T-helper 1 cell treated with Interleukin-12 subunit alpha and Interleukin-12 subunit beta and Interleukin-4 antibody, amounts not matched to agents 30 μg/mL and 1 μg/mL, for 36 hours (primary cell): ENCODE measurements at regions not wholly inside any gene's neighbourhood (a gene's known extent, or its start where the extent isn't known, plus 50 kb on each side); places are given as distances from the start of the nearest gene placed in this dataset.

Source experiments
- H3K27ac Mint-ChIP-seq: one replicate; pipeline ENCODE4 v1.8.0; 2021; ENCODE audit warnings: mild to moderate bottlenecking, mixed read lengths
- H3K27me3 Mint-ChIP-seq: one replicate; pipeline ENCODE4 v1.8.0; 2021; ENCODE audit warnings: low read depth, mixed read lengths
- H3K36me3 Mint-ChIP-seq: one replicate; pipeline ENCODE4 v1.8.0; 2021; ENCODE audit warnings: low read depth, mixed read lengths
- H3K4me1 Mint-ChIP-seq: one replicate; pipeline ENCODE4 v1.8.0; 2021; ENCODE audit warnings: low read depth, mixed read lengths
- H3K4me3 Mint-ChIP-seq: one replicate; pipeline ENCODE4 v1.8.0; 2021; ENCODE audit warnings: mild to moderate bottlenecking, moderate library complexity, mixed read lengths
- H3K9me3 Mint-ChIP-seq: one replicate; pipeline ENCODE4 v1.8.0; 2021; ENCODE audit warnings: mixed read lengths

GRCh38 chr9:81396528-81396927, 292.8 kb downstream of the TLE1 start:
- Mint-ChIP-seq H3K4me1 (no peaks in the 10 kb centered on the region), H3K27ac (no peak overlapping the region)

GRCh38 chr9:81395676-81396054, 293.7 kb downstream of the TLE1 start:
- H3K36me3 Mint-ChIP-seq = no peaks in the 10 kb centered on the region
- no peak overlapping the region for H3K27ac Mint-ChIP-seq
- H3K4me1 Mint-ChIP-seq = no peaks in the 10 kb centered on the region
- no peak overlapping the region for H3K4me3 Mint-ChIP-seq
- no peaks in the 10 kb centered on the region for H3K9me3 Mint-ChIP-seq
- no peaks in the 10 kb centered on the region for H3K27me3 Mint-ChIP-seq

More at GRCh38 chr9:81396528-81396927, 292.8 kb downstream of the TLE1 start:
- Mint-ChIP-seq H3K4me3 (no peak overlapping the region), H3K27me3 (no peaks in the 10 kb centered on the region), H3K9me3 (no peaks in the 10 kb centered on the region), H3K36me3 (no peaks in the 10 kb centered on the region)

- Mint-ChIP-seq H3K4me1 (no peaks in the 10 kb centered on the region), H3K4me3 (no peak overlapping the region), H3K9me3 (no peaks in the 10 kb centered on the region), H3K36me3 (no peaks in the 10 kb centered on the region), H3K27ac (no peak overlapping the region), H3K27me3 (no peaks in the 10 kb centered on the region)
Observed at GRCh38 chr9:81394881-81395675, 294.3 kb downstream of the TLE1 start.

- H3K27me3 Mint-ChIP-seq = no peaks in the 10 kb centered on the region
- H3K27ac Mint-ChIP-seq = no peak overlapping the region
- no peak overlapping the region for H3K4me3 Mint-ChIP-seq
- no peaks in the 10 kb centered on the region for H3K36me3 Mint-ChIP-seq
- no peaks in the 10 kb centered on the region for H3K4me1 Mint-ChIP-seq
- H3K9me3 Mint-ChIP-seq = no peaks in the 10 kb centered on the region
Observed at GRCh38 chr9:81393985-81394811, 295.1 kb downstream of the TLE1 start.

- no peaks in the 10 kb centered on the region for H3K36me3 Mint-ChIP-seq
Observed at GRCh38 chr9:81391457-81391825, 297.9 kb downstream of the TLE1 start.

GRCh38 chr9:81390792-81391456, 298.4 kb downstream of the TLE1 start:
- no peaks in the 10 kb centered on the region for H3K36me3 Mint-ChIP-seq
- no peak overlapping the region for H3K27ac Mint-ChIP-seq
- no peak overlapping the region for H3K4me3 Mint-ChIP-seq
- H3K9me3 Mint-ChIP-seq = no peaks in the 10 kb centered on the region
- H3K27me3 Mint-ChIP-seq = no peaks in the 10 kb centered on the region
- no peaks in the 10 kb centered on the region for H3K4me1 Mint-ChIP-seq

More at GRCh38 chr9:81391457-81391825, 297.9 kb downstream of the TLE1 start:
- Mint-ChIP-seq H3K9me3 (no peaks in the 10 kb centered on the region), H3K27ac (no peak overlapping the region), H3K4me1 (no peaks in the 10 kb centered on the region), H3K27me3 (no peaks in the 10 kb centered on the region), H3K4me3 (no peak overlapping the region)

- H3K9me3 Mint-ChIP-seq = no peaks in the 10 kb centered on the region
- H3K4me3 Mint-ChIP-seq = no peak overlapping the region
- H3K4me1 Mint-ChIP-seq = no peaks in the 10 kb centered on the region
- H3K27ac Mint-ChIP-seq = no peak overlapping the region
- H3K27me3 Mint-ChIP-seq = no peaks in the 10 kb centered on the region
- no peaks in the 10 kb centered on the region for H3K36me3 Mint-ChIP-seq
Observed at GRCh38 chr9:81389569-81389993, 299.8 kb downstream of the TLE1 start.

GRCh38 chr9:81388831-81389230, 300.5 kb downstream of the TLE1 start:
- H3K27ac Mint-ChIP-seq = no peak overlapping the region
- H3K4me1 Mint-ChIP-seq = no peaks in the 10 kb centered on the region
- no peaks in the 10 kb centered on the region for H3K9me3 Mint-ChIP-seq
- no peaks in the 10 kb centered on the region for H3K36me3 Mint-ChIP-seq
- H3K4me3 Mint-ChIP-seq = no peak overlapping the region
- no peaks in the 10 kb centered on the region for H3K27me3 Mint-ChIP-seq

- no peaks in the 10 kb centered on the region for H3K9me3 Mint-ChIP-seq
- no peaks in the 10 kb centered on the region for H3K36me3 Mint-ChIP-seq
- H3K4me3 Mint-ChIP-seq = no peak overlapping the region
- no peaks in the 10 kb centered on the region for H3K27me3 Mint-ChIP-seq
- no peak overlapping the region for H3K27ac Mint-ChIP-seq
- no peaks in the 10 kb centered on the region for H3K4me1 Mint-ChIP-seq
Observed at GRCh38 chr9:81387360-81388106, 301.8 kb downstream of the TLE1 start.

- H3K27ac Mint-ChIP-seq = no peak overlapping the region
- H3K36me3 Mint-ChIP-seq = no peaks in the 10 kb centered on the region
- H3K4me1 Mint-ChIP-seq = no peaks in the 10 kb centered on the region
- H3K27me3 Mint-ChIP-seq = no peaks in the 10 kb centered on the region
- no peaks in the 10 kb centered on the region for H3K9me3 Mint-ChIP-seq
- H3K4me3 Mint-ChIP-seq = no peak overlapping the region
Observed at GRCh38 chr9:81384911-81385310, 304.4 kb downstream of the TLE1 start.

GRCh38 chr9:81382281-81382680, 307.1 kb downstream of the TLE1 start:
- no peaks in the 10 kb centered on the region for H3K4me1 Mint-ChIP-seq
- no peaks in the 10 kb centered on the region for H3K9me3 Mint-ChIP-seq
- H3K27me3 Mint-ChIP-seq = no peaks in the 10 kb centered on the region
- no peak overlapping the region for H3K27ac Mint-ChIP-seq
- no peak overlapping the region for H3K4me3 Mint-ChIP-seq
- H3K36me3 Mint-ChIP-seq = no peaks in the 10 kb centered on the region

- no peaks in the 10 kb centered on the region for H3K36me3 Mint-ChIP-seq
- no peaks in the 10 kb centered on the region for H3K27me3 Mint-ChIP-seq
- no peaks in the 10 kb centered on the region for H3K9me3 Mint-ChIP-seq
- no peak overlapping the region for H3K4me3 Mint-ChIP-seq
- H3K27ac Mint-ChIP-seq = no peak overlapping the region
- no peaks in the 10 kb centered on the region for H3K4me1 Mint-ChIP-seq
Observed at GRCh38 chr9:81381694-81382093, 307.7 kb downstream of the TLE1 start.

- no peak overlapping the region for H3K4me3 Mint-ChIP-seq
- no peaks in the 10 kb centered on the region for H3K9me3 Mint-ChIP-seq
- H3K27me3 Mint-ChIP-seq = no peaks in the 10 kb centered on the region
- H3K36me3 Mint-ChIP-seq = no peaks in the 10 kb centered on the region
- H3K4me1 Mint-ChIP-seq = no peaks in the 10 kb centered on the region
- no peak overlapping the region for H3K27ac Mint-ChIP-seq
Observed at GRCh38 chr9:81380504-81381359, 308.6 kb downstream of the TLE1 start.
